ENCODE measurements at regions not wholly inside any gene's neighbourhood (a gene's known extent, or its start where the extent isn't known, plus 50 kb on each side); places are given as distances from the start of the nearest gene placed in this dataset.
A peak's percentile ranks its signal among the peaks of the same experiment; 100 is the strongest.
"Not testable (repeated sequence)": the region's sequence is repeated elsewhere in the genome, so short reads cannot be mapped to it uniquely, and the experiment has no call there.

- not testable (repeated sequence) for H3K4me3 ChIP-seq (replicated peaks; ENCODE audit: low read depth, low read length); DNase-seq (ENCODE audit: low read depth)
Observed at GRCh38 chr9:41650086-41650485, 461.0 kb upstream of the ZNG1F start.

DNA sequence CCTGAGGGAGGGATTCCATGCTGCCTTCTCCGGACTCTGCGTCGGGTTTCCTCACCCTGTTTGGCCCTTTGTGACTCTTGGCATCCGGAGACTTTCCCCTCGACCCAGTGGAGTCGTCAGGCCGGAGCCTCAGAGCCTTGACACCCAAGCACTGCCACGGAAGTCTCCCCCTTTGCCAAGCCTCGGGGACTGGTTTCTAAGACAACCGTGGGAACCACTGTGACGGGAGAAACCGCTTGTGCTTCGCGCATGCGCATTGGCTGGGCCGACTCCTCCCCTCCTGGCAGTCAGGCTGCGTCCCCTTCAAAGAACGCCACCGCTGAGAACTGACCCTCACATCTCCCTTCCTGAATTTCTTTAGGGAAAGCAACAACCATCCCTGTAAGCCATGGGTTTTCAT, 459.4 kb upstream of the ZNG1F start:
- not testable (repeated sequence) for H3K4me3 ChIP-seq (replicated peaks; ENCODE audit: low read depth, low read length); DNase-seq (ENCODE audit: low read depth)

DNA sequence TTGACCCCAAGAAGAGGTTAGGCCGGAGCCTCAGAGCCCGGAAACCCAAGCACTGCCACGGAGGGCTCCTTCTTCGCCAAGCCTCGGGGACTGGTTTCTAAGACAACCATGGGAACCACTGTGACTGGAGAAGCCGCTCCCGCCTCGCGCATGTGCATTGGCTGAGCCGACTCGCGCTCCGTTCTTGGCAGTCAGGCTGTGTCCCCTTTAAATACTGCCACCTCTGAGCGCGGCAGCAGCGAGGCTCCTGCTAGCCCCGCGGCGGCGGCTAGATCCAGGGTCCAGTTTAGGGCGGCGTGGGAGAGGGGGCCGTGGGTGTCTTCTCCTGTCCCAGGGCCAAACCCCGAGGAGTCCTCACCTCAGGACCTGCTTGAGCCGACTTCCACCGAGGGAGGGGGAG, 457.1 kb upstream of the ZNG1F start:
- H3K4me3 ChIP-seq (replicated peaks; ENCODE audit: low read depth, low read length); DNase-seq (ENCODE audit: low read depth): not testable (repeated sequence)

GRCh38 chr9:41643571-41644279, 454.6 kb upstream of the ZNG1F start:
- peak; percentile 81 for DNase-seq (ENCODE audit: low read depth)

DNA sequence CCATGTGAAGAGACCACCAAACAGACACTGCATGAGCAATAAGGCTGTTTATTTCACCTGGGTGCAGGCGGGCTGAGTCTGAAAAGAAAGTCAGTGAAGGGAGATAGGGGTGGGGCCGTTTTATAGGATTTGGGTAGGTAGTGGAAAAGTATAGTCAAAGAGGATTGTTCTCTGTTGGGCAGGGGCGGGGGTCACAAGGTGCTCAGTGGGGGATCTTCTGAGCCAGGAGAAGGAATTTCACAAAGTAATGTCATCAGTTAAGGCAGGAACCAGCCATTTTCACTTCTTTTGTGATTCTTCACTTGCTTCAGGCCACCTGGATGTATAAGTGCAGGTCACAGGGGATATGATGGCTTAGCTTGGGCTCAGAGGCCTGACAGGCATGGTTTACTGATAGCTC, 444.6 kb upstream of the ZNG1F start:
- not testable (repeated sequence) for H3K4me3 ChIP-seq (replicated peaks; ENCODE audit: low read depth, low read length); DNase-seq (ENCODE audit: low read depth)

More at GRCh38 chr9:41643571-41644279, 454.6 kb upstream of the ZNG1F start:
- H3K4me3 ChIP-seq (replicated peaks; ENCODE audit: low read depth, low read length): peak overlapping the region; percentile 51

DNA sequence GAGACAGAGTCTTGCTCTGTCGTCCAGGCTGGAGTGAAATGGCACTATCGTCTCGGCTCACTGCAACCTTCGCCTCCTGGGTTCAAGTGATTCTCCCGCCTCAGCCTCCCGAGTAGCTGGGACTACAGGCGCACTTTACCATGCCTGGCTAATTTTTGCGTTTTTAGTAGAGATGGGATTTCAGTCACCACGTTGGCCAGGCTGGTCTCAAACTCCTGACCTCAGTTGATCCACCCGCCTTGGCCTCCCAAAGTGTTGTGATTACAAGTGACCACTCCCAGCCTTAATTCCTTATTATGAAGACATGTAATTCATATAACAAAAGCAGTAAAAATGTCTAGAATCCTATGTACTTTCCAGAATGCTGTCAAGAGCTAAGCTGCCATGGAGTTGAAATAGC, 434.5 kb upstream of the ZNG1F start:
- not testable (repeated sequence) for DNase-seq (ENCODE audit: low read depth); H3K4me3 ChIP-seq (replicated peaks; ENCODE audit: low read depth, low read length)

DNA sequence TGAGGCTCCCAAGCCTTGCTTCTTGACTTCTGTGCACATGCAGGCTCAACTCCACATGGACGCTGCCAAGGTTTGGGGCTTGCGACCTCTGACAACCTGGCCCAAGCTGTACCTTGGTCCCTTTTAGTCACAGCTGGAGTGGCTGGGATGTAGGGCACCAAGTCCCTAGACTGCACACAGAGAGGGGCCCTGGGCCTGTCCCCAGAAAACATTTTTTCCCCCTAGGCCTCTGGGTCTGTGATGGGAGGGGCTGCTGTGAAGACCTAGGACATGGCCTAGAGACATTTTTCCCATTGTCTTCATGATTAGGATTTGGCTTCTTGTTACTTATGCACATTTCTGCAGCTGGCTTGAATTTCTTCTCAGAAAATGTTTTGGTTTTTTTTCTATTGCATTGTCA, 430.1 kb upstream of the ZNG1F start:
- DNase-seq (ENCODE audit: low read depth); H3K4me3 ChIP-seq (replicated peaks; ENCODE audit: low read depth, low read length): not testable (repeated sequence)

GRCh38 chr9:41606961-41607547, 417.9 kb upstream of the ZNG1F start:
- H3K4me3 ChIP-seq (replicated peaks; ENCODE audit: low read depth, low read length); DNase-seq (ENCODE audit: low read depth): not testable (repeated sequence)

DNA sequence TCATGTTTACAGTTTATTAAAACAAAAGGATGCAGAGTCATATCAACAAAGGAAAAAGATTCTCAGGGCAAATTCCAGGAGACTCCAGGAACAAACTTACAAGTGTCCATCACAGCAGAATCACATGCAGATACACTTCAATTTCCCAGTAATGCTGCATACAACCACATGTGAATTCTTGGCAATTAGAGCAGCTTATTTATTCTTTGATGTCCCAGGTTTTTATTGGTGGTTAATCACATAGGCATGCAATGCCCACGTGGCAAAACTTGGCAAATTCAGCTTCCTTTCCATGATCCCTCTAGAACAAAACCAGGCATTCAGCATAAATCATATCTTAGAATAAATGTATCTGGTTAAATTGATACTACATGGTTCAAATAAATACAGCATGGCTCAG, 376.5 kb upstream of the ZNG1F start:
- peak; percentile 7 for DNase-seq (ENCODE audit: low read depth)
- H3K4me3 ChIP-seq (replicated peaks; ENCODE audit: low read depth, low read length): not testable (repeated sequence)

Measured in fibroblast of pulmonary artery (primary cell).